GM18909 (cell line): ENCODE measurements at regions not wholly inside any gene's neighbourhood (a gene's known extent, or its start where the extent isn't known, plus 50 kb on each side); places are given as distances from the start of the nearest gene placed in this dataset.
A peak's percentile ranks its signal among the peaks of the same experiment; 100 is the strongest.
"Not testable (repeated sequence)": the region's sequence is repeated elsewhere in the genome, so short reads cannot be mapped to it uniquely, and the experiment has no call there.

Source experiments
- ATAC-seq: cut with Tn5 transposase; IDR thresholded peaks from one replicate; pipeline ENCODE4 v1.9.1; 2021; ENCODE audit warnings: mild to moderate bottlenecking; ENCODE audit not compliant: unreplicated experiment, poor library complexity

DNA sequence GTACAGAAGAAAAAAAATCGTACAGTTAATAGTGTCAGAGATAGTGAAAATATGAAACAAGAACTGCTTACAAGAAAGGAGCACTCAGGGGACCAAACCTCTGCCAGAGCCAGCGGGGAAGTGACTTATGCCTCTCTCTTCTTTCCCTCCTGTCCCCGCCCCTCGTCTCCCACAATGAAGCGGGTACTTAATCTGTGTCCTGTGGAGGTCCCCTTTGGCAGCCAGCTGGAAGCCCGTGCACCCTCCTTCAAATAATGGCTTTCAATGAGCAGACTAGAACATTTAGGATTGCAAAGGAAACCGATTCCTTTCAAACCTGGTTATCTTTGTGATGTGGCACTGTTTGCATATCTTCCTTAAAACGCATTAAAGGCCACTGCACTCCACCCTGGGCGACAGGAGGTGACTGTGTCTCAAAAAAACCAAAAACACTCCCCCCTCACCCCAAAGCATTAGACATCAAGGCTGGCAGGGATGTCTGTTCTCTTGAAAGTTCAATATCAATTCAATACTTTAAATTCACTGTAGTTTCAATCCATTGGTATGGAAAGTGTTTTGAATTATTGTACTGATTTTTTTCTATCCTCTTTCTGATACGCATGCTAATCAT lies 51.7 kb downstream of the PPIAL4C start:
- ATAC-seq, result not testable (repeated sequence)

- ATAC-seq, result peak; percentile 88
Measured at GRCh38 chr1:149636286-149637122, 52.9 kb downstream of the PPIAL4C start.

- ATAC-seq, result not testable (repeated sequence)
Measured at GRCh38 chr1:149638481-149638880, 54.8 kb downstream of the PPIAL4C start.

DNA sequence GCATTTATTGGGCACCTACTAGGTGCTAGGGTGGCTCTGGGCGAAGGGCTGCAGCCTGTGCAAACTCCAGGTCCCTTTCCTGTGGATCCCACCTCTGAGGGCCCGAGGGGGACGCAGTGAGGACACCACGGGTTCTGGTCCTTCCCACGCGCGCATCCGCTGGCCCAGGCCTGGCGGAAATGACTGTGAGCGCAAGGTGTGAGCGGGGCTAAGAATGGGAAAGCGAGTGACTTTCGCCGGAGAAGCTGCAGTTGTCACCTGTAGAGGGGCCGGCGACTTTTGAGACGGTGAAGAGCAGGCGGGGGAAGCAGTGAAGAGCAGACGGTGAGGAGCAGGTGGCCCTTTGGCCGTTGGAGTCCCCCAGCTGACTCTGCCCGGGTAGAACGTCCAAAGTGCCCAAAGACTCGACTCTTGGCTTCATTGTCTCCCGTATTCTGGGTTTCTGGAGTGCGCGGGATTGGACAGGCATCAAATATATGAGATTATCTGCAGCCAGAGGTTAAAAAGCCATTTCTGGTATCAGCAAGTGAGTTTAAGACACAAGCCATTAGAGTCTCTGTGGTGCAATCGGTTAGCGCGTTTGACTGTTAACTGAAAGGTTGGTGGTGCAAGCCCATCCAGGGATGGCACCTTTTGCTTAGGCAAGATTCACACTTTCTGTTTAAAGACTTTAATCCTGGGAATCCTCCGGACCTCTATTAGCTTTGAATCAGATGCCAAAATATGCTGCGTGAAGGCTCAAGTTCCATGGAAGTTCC lies 55.4 kb downstream of the PPIAL4C start:
- not testable (repeated sequence) for ATAC-seq

GRCh38 chr1:149641179-149641578 lies 57.5 kb downstream of the PPIAL4C start:
- not testable (repeated sequence) for ATAC-seq

DNA sequence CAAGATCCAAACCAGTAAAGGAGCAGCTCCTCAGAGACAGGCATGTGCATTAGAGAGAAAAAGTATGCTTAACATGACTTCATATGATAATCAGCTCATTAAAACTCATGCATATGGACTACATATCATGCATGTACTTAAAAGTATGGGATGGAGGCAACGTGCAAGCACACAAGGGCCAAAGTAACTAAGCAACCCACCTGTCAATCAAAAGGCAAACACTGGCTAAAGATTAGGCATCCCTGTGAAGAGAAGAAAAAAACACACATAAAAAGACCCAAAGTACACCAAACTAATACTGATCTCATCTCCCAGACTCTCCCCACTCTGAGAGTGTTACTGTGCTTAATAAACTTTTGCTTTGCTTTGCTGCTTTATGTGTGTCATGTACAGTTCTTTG lies 61.2 kb downstream of the PPIAL4C start:
- not testable (repeated sequence) for ATAC-seq

- ATAC-seq, result not testable (repeated sequence)
Measured at GRCh38 chr1:149646360-149647017, 62.8 kb downstream of the PPIAL4C start.

- ATAC-seq, result not testable (repeated sequence)
Measured at GRCh38 chr1:149647018-149647373, 63.3 kb downstream of the PPIAL4C start.

DNA sequence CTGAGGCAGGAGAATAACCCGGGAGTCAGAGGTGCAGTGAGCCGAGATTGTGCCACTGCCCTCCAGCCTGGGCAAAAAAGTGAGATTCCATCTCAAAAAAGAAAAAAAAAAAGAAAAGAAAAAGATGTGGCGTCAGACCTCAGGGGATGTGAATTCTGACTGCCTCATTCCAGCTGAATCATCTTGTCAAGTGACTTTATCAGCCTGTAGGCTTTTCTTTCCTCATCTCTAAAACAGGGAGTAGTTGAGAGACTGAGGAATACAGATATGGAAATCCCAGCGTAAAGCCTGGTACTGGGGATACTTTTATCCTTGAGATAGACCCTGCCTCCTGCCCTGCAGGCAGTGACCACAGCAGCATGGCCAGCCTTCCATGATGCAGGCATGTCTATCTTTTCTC lies 74.1 kb downstream of the PPIAL4C start:
- not testable (repeated sequence) for ATAC-seq

DNA sequence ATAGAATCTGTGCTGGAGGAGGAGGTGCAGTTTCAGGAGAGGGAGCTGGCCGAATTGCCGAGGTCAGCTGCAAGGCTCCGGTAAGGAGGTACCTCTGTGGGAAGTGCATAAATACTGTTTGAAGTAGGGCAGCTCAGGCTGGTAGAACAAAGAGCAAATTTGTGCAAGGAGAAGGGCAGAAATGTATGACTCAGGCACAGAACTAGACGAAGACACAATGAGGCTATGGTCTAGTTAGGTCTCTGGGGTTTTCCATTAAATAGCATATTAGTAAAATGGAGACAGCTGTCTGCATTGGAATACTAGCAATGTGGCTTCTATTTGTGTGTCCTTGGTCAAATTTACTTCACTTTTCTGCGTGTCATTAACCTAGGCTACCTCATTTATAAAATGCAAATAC lies 74.5 kb downstream of the PPIAL4C start:
- not testable (repeated sequence) for ATAC-seq

- ATAC-seq, result not testable (repeated sequence)
Measured at GRCh38 chr1:149664624-149665023, 81.0 kb downstream of the PPIAL4C start.

DNA sequence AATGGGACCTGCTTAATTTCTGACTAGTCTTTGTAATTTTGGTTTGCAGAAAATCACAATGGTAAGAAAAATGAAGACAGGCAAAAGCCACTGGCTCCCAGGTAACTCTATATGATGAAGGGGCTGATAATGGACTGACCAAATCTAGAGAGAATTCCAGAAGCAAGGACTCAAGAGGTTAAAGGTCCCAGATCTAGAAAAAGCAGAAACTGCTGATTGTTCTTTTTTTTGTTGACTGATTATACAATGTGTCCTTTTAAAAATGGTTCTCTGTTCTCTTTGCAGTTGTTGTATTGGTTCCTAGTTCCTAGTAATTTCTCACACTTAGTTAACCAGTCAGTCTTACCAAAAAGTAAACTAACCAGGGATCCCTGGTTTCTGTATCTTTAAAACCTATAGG lies 81.4 kb downstream of the PPIAL4C start:
- not testable (repeated sequence) for ATAC-seq

DNA sequence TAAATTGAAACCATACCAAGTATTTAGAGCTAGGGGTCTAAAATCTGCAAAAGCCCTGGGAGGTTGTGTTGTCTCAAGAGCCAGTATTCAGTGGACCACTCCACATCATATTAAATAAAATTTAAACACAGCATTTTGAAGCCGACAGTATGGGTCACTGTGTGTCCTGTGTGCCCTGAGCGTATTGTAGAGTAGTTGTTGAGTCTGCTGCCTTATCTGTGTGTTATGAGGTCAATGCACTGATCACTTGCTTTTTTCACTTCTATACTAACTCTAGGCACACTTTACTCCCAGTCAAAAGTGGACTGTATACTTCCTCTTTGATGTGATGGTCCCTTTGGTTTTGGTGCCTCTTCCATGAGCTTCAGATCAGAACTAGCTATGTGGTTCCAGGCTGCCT lies 81.9 kb downstream of the PPIAL4C start:
- not testable (repeated sequence) for ATAC-seq

DNA sequence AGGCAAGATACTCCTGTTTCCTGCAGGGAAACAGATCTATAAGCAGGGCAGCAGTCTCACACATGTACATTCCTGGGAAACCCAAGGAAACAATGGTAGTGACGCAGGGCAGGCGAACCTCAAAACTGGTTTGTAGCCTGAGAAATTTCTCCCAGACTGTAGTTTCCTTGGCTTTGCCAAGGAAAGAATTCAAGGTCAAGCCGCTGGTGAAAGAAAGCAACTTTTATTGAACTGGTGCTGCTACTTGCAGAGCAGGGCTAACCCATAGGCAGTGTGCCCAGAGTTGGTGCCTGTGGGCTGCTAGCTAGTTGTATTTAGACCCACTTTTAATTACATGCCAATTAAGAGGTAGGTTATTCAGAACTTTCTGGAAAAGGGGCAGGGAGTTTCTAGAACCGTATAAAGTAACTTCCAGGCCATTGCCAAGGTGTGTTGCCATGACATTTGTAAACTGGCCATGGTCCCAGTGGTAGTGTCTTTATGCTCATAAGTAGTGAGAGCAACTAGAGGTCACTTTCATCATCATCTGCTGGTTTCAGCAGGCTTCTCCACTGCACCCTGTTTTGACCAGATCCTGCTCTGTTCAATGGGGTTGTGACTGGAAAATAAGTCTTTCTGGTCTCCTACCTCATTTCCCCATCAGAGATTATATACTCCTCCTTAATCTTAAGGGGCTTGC lies 89.7 kb downstream of the PPIAL4C start:
- ATAC-seq, result not testable (repeated sequence)

DNA sequence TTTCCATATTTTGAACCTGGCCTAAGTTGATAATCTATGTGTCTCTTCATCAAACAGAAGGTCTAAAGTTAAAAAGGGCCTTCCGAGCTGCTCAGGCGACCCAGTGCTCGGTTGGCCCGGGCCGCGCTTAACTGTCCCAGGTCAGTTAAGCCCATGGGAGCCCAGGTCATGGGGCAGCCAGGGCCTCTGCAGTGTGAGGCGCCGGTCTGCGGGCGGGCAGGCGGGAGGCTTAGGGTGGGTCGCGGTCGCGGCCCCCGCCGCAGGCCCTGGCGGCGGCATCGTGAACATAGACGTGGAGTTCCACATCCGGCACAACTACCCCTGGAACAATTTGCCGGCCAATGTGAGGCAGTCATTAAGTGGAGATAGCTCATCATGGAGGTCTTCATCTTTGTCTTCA lies 91.3 kb downstream of the PPIAL4C start:
- not testable (repeated sequence) for ATAC-seq

DNA sequence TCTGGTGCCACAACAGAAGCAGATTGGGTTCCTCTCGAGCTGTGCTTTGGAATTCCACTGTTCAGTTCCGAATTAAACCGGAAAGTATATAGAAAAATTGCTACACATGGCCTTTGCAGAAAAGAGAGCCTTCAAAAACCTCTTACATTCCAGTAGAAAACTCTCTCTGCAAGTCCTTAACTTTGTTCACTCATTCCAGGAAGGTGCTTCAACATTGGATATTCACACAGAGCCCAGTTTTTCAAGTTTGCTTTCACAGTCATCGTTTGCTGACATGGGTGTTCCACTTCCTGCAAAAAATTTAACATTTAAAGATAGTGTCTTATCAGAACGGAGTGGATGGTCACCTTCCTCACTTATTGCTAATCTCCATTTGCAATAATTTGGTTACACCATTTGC lies 93.7 kb downstream of the PPIAL4C start:
- not testable (repeated sequence) for ATAC-seq

DNA sequence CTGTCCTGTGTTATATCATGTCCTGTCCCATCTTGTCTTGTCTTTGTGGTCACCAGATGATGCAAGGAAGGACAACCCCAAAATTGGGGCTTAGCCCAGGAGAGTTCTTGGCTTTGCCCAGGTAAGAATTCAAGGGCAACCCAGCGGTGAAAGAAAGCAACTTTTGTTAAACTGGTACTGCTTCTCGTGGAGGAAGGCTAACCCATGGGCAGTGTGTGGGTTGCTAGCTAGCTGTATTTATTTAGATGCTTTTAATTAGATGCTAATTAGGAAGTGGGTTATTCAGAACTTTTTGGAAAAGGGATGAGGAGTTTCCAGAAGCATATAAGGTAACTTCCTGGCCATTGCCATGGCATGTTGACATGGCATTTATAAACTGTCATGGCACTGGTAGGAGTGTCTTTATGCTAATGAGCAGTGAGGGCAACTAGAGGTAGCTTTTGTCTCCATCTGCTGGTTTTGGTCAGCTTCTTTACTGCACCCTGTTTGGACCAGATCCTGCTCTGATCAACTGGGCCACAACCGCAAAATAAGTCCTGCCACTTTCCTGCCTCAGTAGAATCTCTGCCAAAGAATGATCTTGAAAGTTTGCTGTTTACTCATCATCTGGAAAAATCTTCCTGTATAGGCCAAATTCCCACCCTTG lies 95.8 kb upstream of the FCGR1A start:
- ATAC-seq, result not testable (repeated sequence)

GRCh38 chr1:149691399-149691798 lies 91.1 kb upstream of the FCGR1A start:
- ATAC-seq, result not testable (repeated sequence)

- not testable (repeated sequence) for ATAC-seq
Measured at GRCh38 chr1:149692804-149693539, 89.5 kb upstream of the FCGR1A start.
